NCI-H748 (cell line): ENCODE measurements at regions not wholly inside any gene's neighbourhood (a gene's known extent, or its start where the extent isn't known, plus 50 kb on each side); places are given as distances from the start of the nearest gene placed in this dataset.

Experiments used
- DNase-seq: peaks from one replicate; lab custom pipeline; 2025; ENCODE audit not compliant: unreplicated experiment; lab: John Stamatoyannopoulos, UW

- DNase-seq = no peak
These were observed 116.8 kb downstream of the DNAJB9 start for GRCh38 chr7:108686494-108686893.

- peak; percentile 70 for DNase-seq
These were observed 127.6 kb downstream of the DNAJB9 start for GRCh38 chr7:108697254-108697653.

- DNase-seq = no peak
These were observed 141.9 kb downstream of the DNAJB9 start for GRCh38 chr7:108711611-108712010.

GRCh38 chr7:108716783-108717182 is 147.1 kb downstream of the DNAJB9 start:
- DNase-seq = no peak

- DNase-seq = no peak
These were observed 148.1 kb downstream of the DNAJB9 start for GRCh38 chr7:108717781-108718180.

GRCh38 chr7:108719631-108720030 is 150.0 kb downstream of the DNAJB9 start:
- no peak for DNase-seq

- DNase-seq = no peak
These were observed 152.9 kb downstream of the DNAJB9 start for GRCh38 chr7:108722561-108722960.

- no peak for DNase-seq
These were observed 153.7 kb downstream of the DNAJB9 start for GRCh38 chr7:108723381-108723814.

- DNase-seq = no peak
These were observed 154.8 kb downstream of the DNAJB9 start for GRCh38 chr7:108724251-108725100.

GRCh38 chr7:108735814-108736213 is 166.1 kb downstream of the DNAJB9 start:
- no peak for DNase-seq

- DNase-seq = no peak
These were observed 166.7 kb downstream of the DNAJB9 start for GRCh38 chr7:108736221-108736891.

- no peak for DNase-seq
These were observed 201.5 kb downstream of the DNAJB9 start for GRCh38 chr7:108770981-108771745.

- DNase-seq = no peak
These were observed 202.2 kb downstream of the DNAJB9 start for GRCh38 chr7:108771853-108772252.

- DNase-seq = no peak
These were observed 208.3 kb downstream of the DNAJB9 start for GRCh38 chr7:108777966-108778365.

- DNase-seq = no peak
These were observed 219.8 kb downstream of the DNAJB9 start for GRCh38 chr7:108789451-108789850.

- no peak for DNase-seq
These were observed 224.8 kb downstream of the DNAJB9 start for GRCh38 chr7:108794466-108794865.

- DNase-seq = no peak
These were observed 233.0 kb downstream of the DNAJB9 start for GRCh38 chr7:108802650-108803049.

GRCh38 chr7:108805808-108806397 is 236.2 kb downstream of the DNAJB9 start:
- DNase-seq = peak; percentile 47

- DNase-seq = no peak
These were observed 239.0 kb downstream of the DNAJB9 start for GRCh38 chr7:108808549-108809266.

- DNase-seq = no peak
These were observed 239.7 kb downstream of the DNAJB9 start for GRCh38 chr7:108809356-108809755.
